Fibroblast of lung (primary cell): ENCODE measurements at regions not wholly inside any gene's neighbourhood (a gene's known extent, or its start where the extent isn't known, plus 50 kb on each side); places are given as distances from the start of the nearest gene placed in this dataset.

Source experiments
- EZH2 ChIP-seq: IDR thresholded peaks from 2 replicates; pipeline ENCODE4 v1.5.1; 2012; ENCODE audit warnings: low read length, control low read depth, mild to moderate bottlenecking; ENCODE audit errors: missing control alignments
- TF ChIP-seq, protein P1 (sequence below), 2 donors: IDR thresholded peaks in 1 of 2; conservative IDR thresholded peaks in 1 of 2; 1 replicate in 1 of 2; 2 replicates in 1 of 2; pipeline ENCODE4 v1.5.1; 2011 to 2012; ENCODE audit warnings: low read length in 2 of 2, control low read depth in 1 of 2, inconsistent platforms in 1 of 2, low read depth in 1 of 2, mild to moderate bottlenecking in 1 of 2

- TF ChIP-seq, protein P1, sequence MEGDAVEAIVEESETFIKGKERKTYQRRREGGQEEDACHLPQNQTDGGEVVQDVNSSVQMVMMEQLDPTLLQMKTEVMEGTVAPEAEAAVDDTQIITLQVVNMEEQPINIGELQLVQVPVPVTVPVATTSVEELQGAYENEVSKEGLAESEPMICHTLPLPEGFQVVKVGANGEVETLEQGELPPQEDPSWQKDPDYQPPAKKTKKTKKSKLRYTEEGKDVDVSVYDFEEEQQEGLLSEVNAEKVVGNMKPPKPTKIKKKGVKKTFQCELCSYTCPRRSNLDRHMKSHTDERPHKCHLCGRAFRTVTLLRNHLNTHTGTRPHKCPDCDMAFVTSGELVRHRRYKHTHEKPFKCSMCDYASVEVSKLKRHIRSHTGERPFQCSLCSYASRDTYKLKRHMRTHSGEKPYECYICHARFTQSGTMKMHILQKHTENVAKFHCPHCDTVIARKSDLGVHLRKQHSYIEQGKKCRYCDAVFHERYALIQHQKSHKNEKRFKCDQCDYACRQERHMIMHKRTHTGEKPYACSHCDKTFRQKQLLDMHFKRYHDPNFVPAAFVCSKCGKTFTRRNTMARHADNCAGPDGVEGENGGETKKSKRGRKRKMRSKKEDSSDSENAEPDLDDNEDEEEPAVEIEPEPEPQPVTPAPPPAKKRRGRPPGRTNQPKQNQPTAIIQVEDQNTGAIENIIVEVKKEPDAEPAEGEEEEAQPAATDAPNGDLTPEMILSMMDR (conservative IDR thresholded peaks at IDR 0.05 in 1 of 2, IDR thresholded peaks at IDR 0.05 in 1 of 2; ENCODE audit: low read depth in 1 of 2, low read length in 2 of 2), result no peak
- TF ChIP-seq EZH2, result no peak
Measured at GRCh38 chr14:101039031-101039754, 135.7 kb upstream of the RTL1 start.
